ENCODE measurements at regions not wholly inside any gene's neighbourhood (a gene's known extent, or its start where the extent isn't known, plus 50 kb on each side); places are given as distances from the start of the nearest gene placed in this dataset.
"Not testable (repeated sequence)": the region's sequence is repeated elsewhere in the genome, so short reads cannot be mapped to it uniquely, and the experiment has no call there.

GRCh38 chr2:107535905-107536689 is 290.6 kb upstream of the RGPD4 start:
- not testable (repeated sequence) for TF ChIP-seq CTCF, POLR2A (IDR thresholded peaks at IDR 0.05)
